SW480 (cell line): ENCODE measurements at regions not wholly inside any gene's neighbourhood (a gene's known extent, or its start where the extent isn't known, plus 50 kb on each side); places are given as distances from the start of the nearest gene placed in this dataset.
A peak's percentile ranks its signal among the peaks of the same experiment; 100 is the strongest.
"Not testable (repeated sequence)": the region's sequence is repeated elsewhere in the genome, so short reads cannot be mapped to it uniquely, and the experiment has no call there.

Experiments
- DNase-seq: peaks from one replicate; pipeline ENCODE4 v3.0.0-alpha.2; 2016; ENCODE audit warnings: low spot score

DNA sequence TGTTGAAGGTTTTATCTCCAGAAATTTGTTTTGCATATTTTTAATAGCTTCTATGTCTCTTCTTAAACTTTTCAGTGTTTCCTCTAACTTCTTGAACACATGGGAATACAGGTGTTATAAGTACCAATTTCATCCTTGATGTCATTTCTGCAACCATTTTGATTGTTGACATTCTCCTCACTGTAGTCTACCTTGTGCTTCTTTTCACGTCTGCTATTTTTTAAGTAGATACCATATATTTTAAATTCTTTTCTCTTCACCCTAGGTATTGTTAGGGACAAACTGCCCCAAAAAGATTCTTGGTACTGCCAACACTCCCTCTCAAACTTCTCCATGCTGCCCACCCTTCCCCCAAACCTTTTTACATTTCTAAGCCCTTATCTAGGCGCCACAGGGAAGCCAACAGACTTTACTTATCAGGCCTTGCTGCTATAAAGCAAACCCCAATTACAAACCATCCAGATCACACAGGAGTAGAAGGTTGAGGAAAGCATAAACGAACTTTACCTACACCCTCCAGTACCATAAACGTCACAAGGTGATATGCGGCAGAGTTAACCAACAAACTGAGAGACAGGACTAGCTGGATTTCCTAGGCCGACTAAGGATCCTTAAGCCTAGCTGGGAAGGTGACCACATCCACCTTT is 1165.3 kb downstream of the TAF11L14 start:
- DNase-seq = no peak

DNA sequence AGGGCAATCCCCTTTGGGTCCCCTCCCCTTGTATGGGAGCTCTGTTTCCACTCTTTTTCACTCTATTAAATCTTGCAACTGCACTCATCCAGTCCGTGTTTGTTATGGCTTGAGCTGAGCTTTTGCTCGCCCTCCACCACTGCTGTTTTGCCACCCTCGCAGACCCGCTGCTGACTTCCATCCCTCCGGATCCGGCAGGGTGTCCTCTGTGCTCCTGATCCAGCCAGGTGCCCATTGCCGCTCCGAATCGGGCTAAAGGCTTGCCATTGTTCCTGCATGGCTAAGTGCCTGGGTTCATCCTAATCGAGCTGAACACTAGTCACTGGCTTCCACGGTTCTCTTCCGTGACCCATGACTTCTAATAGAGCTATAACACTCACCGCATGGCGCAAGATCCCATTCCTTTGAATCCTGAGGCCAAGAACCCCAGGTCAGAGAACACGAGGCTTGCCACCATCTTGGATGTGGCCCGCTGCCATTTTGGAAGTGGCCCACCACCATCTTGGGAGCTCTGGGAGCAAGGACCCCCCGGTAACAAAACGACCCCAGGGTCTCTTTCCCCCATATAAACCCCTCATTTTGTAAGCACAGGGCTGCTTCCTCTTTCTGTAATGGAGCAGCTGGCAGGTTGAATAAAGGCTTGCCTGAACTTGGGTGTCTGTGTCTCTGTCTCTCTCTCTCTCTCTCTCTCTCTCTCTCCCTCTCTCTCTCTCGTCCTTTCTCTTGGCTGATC is 1166.2 kb downstream of the TAF11L14 start:
- DNase-seq = no peak

DNA sequence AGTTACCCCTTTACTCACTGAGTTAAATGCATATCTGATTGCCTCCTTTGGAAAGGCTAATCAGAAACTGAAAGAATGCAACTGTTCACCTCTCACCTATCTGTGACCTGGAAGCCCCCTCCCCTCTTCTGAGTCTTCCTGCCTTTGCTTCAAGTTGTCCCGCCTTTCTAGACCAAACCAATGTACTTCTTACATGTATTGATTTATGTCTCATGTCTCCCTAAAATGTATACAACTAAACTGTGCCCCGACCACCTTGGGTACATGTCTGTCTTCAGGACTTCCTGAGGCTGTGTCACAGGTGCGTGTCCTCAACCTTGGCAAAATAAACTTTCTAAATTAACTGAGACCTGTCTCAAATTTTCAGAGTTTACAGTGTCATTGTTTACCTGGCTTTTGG is 1167.2 kb downstream of the TAF11L14 start:
- not testable (repeated sequence) for DNase-seq

DNA sequence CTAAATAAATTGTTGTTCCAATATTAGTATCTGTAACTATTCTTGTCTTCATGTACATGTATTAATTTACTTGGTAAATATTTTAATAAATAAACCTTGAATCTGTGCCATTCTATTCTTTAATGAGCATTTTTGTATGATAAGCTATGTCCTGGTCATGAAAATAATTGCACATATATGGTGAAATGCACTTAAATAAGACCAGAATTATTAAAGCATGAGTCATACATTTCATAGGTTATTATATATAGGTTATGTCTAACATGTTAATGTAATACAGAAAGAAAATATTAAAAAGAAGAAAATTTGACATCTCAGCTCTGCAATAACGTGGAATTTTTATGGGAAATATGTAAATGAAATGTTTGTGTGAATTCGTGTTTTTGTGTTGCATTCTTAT is 1168.1 kb downstream of the TAF11L14 start:
- no peak for DNase-seq

DNA sequence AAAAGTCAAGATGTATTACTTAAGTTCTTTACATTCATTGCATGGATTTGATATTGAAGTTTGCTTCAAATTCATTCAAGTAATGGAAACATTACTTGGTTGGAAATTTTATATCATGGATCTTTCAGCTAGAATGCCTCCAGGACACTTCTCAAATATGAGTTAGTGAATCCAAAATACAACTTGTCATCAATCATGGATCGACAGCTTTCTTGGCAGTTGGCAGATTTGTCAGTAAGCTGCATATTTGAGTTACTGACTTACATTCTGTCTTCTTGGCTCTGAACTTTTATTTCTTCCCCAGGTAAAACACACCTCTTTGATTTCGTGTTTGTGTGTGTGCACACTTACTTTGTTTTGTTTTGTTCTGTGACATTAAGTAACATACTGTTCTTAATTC is 1171.1 kb downstream of the TAF11L14 start:
- DNase-seq = no peak

DNA sequence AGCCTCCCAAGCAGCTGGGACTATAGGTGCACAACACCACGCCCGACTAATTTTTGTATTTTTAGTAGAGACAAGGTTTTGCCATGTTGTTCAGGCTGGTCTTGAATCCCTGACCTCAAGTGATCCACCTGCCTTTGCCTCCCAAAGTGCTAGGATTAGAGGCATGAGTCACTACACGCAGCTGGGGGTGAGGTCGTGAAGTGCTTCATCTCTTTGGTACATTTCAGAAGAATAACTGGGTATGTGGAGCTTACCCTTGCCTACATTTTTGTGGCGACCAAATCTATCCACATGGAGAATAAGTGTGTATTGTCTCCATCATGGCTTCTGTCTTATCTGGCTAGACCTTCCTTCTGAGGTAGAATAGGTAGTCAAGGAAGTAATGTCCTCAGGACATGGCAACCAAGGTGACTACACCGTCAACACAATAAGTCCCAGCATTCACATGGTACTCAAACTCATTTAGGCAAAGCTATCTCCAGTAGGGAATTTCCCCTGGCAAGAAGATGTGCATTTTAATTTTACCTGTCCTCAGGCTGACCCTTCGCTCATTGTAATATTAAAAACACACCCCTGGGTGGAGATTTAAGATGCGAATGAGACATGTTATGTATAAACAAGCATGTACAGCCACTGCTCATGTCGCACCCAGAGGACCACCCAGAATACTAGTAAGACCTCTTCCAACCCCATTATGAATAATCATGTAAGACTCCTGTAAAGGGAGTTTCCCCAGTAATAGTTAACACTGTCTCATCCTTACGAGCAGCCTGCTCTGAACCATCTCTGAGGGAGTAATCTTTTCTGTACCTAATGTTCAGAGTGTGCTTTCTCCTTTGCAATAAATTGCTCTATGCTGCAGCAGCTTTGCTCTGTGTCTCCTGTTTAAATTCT is 1173.2 kb downstream of the TAF11L14 start:
- DNase-seq = no peak

DNA sequence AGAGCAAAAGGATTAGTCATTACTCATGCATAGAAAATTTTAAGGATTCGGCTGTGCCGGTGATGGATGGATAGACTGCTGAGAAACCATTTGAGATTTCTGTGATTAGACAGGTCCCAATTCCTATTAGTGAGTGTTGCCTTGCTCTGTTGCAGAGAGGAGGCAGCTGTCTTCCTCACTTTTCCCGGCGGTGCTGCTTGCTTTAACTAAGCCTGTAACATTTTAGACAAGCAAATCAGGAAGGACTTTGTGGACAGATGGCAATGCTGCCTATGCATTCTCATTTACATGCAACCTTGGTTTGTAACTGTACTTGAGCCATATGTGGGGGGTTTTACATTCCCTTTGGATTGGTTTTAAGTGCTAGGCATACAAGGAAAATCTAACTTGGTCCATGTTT is 1176.3 kb downstream of the CDH18 start:
- no peak for DNase-seq

DNA sequence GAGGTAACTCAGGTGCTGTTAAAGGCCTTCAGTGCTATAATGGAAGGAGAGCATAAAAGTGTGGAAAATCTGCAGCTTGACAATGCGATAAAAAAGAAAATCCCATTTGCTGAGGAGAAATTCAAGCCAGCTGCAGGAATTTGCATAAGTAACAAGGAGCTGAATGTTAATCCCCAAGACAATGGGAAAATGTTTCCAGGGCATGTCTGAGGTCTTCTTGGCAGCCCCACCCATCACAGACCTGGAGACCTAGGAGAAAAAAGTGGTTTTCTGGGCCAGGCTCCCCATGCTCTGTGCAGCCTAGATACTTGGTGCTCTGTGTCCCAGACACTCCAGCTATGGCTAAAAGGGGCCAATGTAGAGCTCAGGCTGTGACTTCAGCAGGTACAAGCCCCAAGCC is 1159.6 kb downstream of the CDH18 start:
- DNase-seq = no peak

DNA sequence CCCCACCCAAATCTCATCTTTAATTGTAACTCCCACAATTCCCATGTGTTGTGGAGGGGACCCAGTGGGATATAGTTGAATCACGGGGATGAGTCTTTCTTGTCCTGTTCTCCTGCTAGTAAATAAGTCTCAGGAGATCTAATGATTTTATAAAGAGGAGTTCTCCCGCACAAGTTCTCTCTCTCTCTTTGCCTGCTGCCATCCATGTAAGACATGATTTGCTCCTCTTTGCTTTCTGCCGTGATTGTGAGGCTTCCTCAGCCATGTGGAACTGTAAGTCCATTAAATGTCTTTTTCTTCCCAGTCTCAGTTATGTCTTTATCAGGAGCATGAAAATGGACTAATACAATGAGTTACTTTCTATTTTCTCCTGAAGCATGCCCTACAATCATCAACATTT is 1158.5 kb downstream of the CDH18 start:
- DNase-seq = no peak

DNA sequence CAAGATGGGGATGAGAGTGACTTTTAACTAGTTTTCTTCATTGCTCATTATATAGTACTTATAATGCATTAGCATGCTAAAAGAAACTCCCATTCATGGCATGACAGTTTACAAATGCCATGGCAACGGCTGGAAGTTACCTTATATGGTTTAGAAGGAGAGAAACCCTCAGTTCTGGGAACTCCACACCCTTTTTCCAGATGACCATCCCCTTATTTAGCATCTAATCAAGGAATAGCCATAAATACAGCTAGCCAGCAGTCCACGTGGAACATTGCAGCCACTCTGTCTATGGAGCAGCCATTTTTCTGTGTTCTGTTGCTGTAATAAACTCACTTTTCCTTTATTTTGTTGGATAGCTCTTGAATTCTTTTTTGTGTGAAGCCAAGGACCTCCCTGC is 1137.8 kb downstream of the CDH18 start:
- no peak for DNase-seq

DNA sequence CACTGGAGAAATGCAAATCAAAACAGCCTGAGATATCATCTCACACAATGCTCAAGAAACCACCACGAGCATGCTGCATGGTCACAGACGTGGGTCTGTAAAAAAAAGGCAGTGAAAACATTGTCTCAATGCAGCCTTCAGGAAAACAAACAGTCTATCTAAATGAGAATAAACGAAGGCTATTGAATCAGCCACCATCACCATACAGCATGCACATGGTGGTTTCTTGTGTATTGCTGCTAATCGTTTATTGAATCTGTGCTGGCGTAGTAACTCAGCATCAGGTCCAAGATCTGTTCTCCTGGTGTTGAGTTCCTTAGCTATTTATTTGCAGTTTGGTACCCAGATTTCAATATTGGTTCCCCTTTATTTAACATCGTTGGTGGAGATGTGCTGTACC is 1115.0 kb downstream of the CDH18 start:
- no peak for DNase-seq

DNA sequence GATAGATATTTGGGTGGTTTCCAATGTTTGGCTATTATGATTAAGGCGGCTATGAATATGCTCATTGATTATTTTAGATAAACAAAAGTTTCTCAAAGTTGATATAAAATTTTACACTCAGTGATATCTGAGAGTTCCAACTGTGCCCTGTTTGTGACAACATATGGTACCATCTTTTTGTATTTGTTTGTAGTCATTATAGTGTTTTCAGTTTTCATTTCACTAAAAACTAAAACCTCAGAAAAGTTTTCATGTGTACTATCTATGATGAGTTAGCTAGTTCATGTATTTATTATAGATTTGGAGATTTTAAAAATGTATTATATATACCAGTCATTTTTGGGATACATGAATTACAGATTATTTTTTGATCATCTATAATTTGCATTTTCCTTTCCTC is 1111.4 kb downstream of the CDH18 start:
- no peak for DNase-seq

DNA sequence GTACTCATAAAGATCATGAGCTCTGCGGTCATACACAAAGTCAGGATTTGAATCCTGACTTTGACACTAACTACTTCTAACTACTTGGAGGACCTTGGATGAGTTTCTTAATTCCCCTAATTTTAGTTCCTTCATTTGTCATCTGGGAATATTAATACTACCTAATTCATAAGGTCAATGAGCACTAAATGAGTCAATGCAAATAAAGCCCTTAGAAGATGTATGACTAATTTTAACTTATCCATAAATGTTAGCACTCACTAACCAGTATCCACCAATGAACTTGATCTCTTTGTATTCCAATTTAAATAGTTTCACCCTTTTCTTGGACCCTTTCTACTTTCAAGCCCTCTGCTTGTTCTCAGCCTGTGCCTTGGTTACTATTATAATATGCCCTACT is 1106.4 kb downstream of the CDH18 start:
- DNase-seq = no peak

DNA sequence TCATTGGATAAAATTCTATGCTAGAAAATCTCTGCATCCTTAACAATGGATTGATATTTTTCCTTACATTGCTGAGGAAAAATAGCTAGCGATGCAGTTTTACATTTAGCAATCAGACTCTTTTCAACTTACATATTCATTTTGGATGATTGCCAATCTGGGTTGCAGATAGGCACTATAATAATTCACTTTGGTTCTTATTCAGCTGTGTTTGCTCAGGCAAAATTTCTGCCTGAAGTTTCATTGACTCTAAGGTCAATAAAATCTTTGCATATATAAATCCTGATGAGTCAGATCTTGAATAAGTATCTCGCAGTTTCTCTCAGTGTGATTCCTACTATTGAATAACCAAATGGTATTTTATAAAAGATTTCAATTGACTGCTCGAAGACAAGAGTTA is 1105.8 kb downstream of the CDH18 start:
- no peak for DNase-seq

DNA sequence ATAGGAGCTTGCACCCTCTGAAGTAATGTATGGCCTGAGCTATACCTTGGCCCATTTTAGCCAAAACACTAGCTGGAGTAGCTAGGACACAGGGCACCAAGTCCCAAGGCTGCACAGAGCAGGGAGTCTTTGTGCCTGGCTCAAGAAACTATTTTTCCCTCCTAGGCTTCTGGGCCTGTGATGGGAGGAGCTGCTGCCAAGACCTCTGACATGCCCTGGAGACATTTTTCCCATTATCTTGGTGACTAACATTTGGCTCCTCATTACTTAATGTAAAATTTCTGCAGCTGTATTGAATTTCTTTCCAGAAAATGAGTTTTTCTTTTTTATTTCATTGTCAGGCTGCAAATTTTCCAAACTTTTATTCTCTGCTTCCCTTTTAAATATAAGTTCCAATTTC is 1099.2 kb downstream of the CDH18 start:
- DNase-seq = no peak

DNA sequence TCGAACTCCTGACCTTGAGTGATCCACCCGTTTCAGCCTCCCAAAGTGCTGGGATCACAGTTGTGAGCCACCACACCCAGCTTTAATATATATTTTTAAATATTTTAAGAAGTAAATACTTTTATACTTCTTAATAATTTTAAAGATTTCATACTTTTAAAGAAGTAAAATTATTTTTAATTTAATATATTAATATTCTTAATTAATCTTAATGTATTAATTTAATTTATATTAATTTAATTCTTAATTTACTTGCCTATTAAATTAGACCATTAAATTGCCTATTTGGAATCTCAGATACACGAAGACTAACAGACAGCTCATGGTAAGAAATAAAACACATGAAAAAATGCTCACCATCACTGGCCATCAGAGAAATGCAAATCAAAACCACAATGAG is 1087.4 kb downstream of the CDH18 start:
- DNase-seq = no peak

DNA sequence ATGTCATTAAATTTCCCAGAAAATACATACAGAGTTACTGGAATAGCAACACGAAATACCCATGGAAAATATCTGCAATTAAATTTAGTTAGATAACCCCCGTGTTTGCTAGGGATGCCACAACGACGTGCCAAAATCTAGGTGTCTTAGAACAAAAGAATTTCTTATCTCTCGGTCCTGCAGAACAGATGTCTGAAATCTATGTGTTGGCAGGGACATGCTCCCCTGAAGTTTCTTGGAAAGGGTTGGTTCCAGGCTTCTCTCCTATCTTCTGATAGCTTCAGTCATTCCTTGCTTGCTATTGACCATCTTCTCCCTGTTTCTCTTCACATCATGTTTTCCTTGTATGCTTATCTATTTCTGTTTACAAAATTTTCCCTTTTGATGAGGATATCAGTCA is 1067.0 kb downstream of the CDH18 start:
- DNase-seq = no peak

DNA sequence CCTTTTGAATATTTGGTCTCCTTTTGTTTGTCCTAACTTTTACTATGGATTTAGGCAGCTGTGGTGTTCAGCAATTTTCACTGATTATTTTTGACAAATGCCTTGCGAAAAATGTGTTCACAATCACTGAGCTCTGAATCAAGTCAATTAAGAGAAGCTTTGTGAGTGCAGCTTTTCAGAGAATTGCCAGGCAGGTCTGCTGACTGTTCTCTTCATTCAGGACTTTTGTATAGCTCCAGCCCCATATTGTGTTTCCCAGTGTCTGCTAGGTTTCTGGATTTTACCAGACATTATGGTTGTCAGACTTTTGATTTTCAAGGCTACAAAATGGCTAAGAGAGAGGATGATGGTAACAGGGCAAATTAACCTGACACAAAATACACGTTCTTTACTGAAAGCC is 1055.9 kb downstream of the CDH18 start:
- DNase-seq = no peak

DNA sequence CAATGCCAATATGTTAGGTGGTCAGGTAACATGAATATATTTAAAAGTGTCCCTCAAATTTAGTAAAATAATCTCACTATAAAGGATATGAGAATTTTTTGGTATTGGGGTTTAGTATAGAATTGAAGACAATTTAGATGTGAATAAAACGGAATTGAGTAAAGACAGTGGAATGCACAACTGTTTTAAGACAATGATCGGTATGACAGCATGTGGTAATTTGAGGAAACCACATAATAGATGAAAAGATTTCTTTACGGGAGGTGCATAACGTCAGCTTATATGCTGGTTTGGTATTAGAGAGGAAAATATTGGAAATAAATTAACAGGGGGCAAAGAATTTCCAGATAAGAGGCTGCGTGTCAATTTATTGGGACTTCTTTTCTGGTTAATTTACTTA is 1043.2 kb downstream of the CDH18 start:
- DNase-seq = peak; percentile 17

DNA sequence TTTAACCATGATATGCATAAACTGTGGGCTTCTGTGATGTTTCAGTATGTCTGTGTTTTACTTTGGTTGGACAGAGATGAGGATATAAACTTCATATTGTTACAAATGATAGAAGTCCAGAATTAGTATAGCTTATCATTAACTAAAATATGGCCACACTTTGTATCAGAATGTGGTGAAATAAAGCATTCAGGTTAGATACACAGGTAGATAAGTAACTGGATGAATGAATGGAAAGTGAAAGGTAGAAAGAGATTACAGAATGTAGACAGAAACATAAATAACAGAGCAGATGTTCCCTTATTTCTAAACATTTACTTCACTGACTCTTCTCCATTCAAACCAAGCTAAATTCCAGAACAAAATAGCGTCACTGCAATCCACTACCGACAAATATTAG is 1033.8 kb downstream of the CDH18 start:
- DNase-seq = no peak

DNA sequence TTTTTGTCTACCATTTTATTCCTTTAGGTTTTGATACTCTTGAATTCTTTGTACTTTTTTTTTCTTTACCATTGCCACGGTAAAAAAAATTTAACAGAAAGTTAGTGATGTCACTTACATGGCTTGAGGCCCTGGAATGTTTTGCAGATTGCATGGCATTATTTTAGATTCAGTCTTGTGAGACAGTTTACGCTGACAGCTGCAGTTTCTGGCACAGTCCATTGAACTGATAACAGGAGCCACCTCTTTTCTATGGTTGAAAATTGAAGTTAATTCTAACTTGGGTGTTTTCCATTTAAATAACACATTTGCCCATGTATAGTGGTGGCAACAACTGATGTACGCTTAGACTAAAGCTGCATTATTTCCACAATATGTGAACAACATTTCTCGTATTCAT is 1028.5 kb downstream of the CDH18 start:
- DNase-seq = no peak

DNA sequence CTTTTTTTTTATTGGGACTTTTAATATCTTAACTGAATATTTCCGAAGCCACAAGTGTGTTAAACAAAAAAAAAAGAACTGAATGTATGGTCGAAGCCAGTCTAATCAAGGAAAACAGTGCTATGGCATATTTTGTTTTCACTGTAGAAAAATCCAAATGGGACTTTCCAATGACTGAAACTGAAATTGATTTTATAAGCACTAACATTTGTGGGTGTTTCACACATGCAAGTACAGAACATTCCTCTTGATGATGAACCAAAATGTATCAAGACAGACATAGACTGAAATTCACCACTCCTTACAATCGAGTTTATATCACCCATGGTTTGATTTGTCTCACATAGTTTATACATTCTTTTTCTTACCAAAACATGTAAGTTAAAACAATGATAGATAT is 1026.8 kb downstream of the CDH18 start:
- no peak for DNase-seq

DNA sequence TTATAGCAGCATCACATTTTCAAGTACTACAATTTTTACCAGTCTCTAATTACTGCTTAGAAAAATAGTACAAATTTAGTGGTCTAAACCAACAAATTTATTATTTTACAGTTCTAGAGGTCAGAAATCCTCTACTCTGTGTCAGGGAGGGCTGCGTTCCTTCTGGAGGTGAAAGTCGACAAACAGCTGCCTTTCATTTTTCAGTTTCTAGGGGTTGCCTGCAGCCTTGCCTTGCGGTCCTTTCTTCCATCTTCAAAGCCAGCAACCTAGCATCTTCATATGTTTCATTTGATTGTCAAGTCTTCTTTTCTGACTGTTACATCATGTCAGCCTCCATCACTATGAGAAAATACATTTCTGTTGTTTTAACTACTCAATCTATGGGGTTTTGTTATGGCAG is 1022.1 kb downstream of the CDH18 start:
- no peak for DNase-seq
